DMS 273 (cell line): ENCODE measurements at regions not wholly inside any gene's neighbourhood (a gene's known extent, or its start where the extent isn't known, plus 50 kb on each side); places are given as distances from the start of the nearest gene placed in this dataset.

Experiments
- DNase-seq: peaks from one replicate; lab custom pipeline; 2025; ENCODE audit not compliant: unreplicated experiment; lab: John Stamatoyannopoulos, UW

- DNase-seq = no peak
Measured at GRCh38 chr7:46741938-46742540, 821.0 kb upstream of the IGFBP3 start.

GRCh38 chr7:46741181-46741580, 820.1 kb upstream of the IGFBP3 start:
- no peak for DNase-seq

GRCh38 chr7:46739518-46740234, 818.6 kb upstream of the IGFBP3 start:
- no peak for DNase-seq

GRCh38 chr7:46738796-46739195, 817.7 kb upstream of the IGFBP3 start:
- no peak for DNase-seq

GRCh38 chr7:46738165-46738564, 817.1 kb upstream of the IGFBP3 start:
- DNase-seq = no peak

- no peak for DNase-seq
Measured at GRCh38 chr7:46725838-46726237, 804.8 kb upstream of the IGFBP3 start.

GRCh38 chr7:46725136-46725535, 804.1 kb upstream of the IGFBP3 start:
- no peak for DNase-seq

GRCh38 chr7:46723742-46724141, 802.7 kb upstream of the IGFBP3 start:
- no peak for DNase-seq

GRCh38 chr7:46723003-46723402, 801.9 kb upstream of the IGFBP3 start:
- no peak for DNase-seq

GRCh38 chr7:46720761-46721160, 799.7 kb upstream of the IGFBP3 start:
- DNase-seq = no peak

- no peak for DNase-seq
Measured at GRCh38 chr7:46719616-46720015, 798.5 kb upstream of the IGFBP3 start.

GRCh38 chr7:46716926-46717325, 795.9 kb upstream of the IGFBP3 start:
- DNase-seq = no peak

- DNase-seq = no peak
Measured at GRCh38 chr7:46715579-46715978, 794.5 kb upstream of the IGFBP3 start.

GRCh38 chr7:46714904-46715303, 793.8 kb upstream of the IGFBP3 start:
- no peak for DNase-seq

GRCh38 chr7:46713868-46714596, 793.0 kb upstream of the IGFBP3 start:
- no peak for DNase-seq

- DNase-seq = no peak
Measured at GRCh38 chr7:46710927-46711326, 789.9 kb upstream of the IGFBP3 start.

GRCh38 chr7:46707973-46708372, 786.9 kb upstream of the IGFBP3 start:
- no peak for DNase-seq

- DNase-seq = no peak
Measured at GRCh38 chr7:46705386-46706255, 784.5 kb upstream of the IGFBP3 start.

- no peak for DNase-seq
Measured at GRCh38 chr7:46696741-46697140, 775.7 kb upstream of the IGFBP3 start.

- no peak for DNase-seq
Measured at GRCh38 chr7:46695051-46695708, 774.1 kb upstream of the IGFBP3 start.

GRCh38 chr7:46694058-46694457, 773.0 kb upstream of the IGFBP3 start:
- DNase-seq = no peak
